Transverse colon (tissue), 3 donors: ENCODE measurements at regions not wholly inside any gene's neighbourhood (a gene's known extent, or its start where the extent isn't known, plus 50 kb on each side); places are given as distances from the start of the nearest gene placed in this dataset.

ENCODE experiments used
- EP300 ChIP-seq: sonication (generic); formaldehyde crosslinking; IDR thresholded peaks from one replicate; pipeline ENCODE4 v1.6.1; 2017; ENCODE audit warnings: antibody characterized with exemption, low read depth
- POLR2A ChIP-seq: fragments of 450-650 bp; IDR thresholded peaks from one replicate; pipeline ENCODE4 v1.6.1; 2016; ENCODE audit warnings: antibody characterized with exemption, mild to moderate bottlenecking, moderate library complexity
- POLR2AphosphoS5 ChIP-seq, 3 donors: sonication (generic); formaldehyde crosslinking; IDR thresholded peaks; one replicate each; pipeline ENCODE4 v1.6.1; 2016; ENCODE audit warnings: antibody characterized with exemption in 3 of 3

DNA sequence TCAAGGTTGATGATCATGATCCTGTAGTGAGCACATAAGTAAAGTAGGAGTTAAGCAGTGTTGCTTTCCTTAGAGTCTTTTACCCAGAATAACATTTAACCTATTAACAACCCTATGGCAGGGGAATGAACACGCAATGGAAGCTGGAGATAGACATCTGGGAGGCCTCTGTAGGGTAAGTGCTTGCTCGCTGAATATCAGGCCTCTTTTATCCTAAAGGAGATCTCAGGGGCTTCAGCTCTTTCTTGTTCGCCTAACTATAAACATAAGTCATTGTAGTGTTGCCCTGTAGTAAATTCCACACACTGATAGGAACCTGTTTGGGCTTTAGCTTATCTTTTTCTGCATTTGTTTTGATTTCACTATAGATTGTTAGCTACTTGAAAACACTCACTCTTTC, 174.4 kb upstream of the TCF4 start:
- TF ChIP-seq POLR2A (no peak), POLR2AphosphoS5 (IDR thresholded peaks at IDR 0.05) (no peak), EP300 (no peak)
